HCT116 (cell line): ENCODE measurements at regions not wholly inside any gene's neighbourhood (a gene's known extent, or its start where the extent isn't known, plus 50 kb on each side); places are given as distances from the start of the nearest gene placed in this dataset.

Source experiments
- EZH2 ChIP-seq: fragments of 200-600 bp; sonication (generic); IDR thresholded peaks from 2 replicates; pipeline ENCODE4 v1.6.1; 2017; ENCODE audit warnings: antibody characterized with exemption, mixed run types
- MAX ChIP-seq: IDR thresholded peaks from 2 replicates; pipeline ENCODE4 v1.6.1; 2012
- POLR2A ChIP-seq: IDR thresholded peaks from 2 replicates; pipeline ENCODE4 v1.7.0; 2011; ENCODE audit warnings: borderline replicate concordance; ENCODE audit not compliant: insufficient read depth, insufficient read length; ENCODE audit errors: extremely low read depth
- SIN3A ChIP-seq: IDR thresholded peaks from 2 replicates; pipeline ENCODE4 v1.6.1; 2012; ENCODE audit warnings: low read depth
- TF ChIP-seq, protein P1 (sequence below): IDR thresholded peaks from 2 replicates; pipeline ENCODE4 v1.6.1; 2011; ENCODE audit warnings: mild to moderate bottlenecking, low read length, moderate library complexity; ENCODE audit not compliant: insufficient replicate concordance; ENCODE audit errors: extremely low read depth
- TF ChIP-seq, protein P2 (sequence below), 3 experiments: fragments of 200-600 bp in 1 of 3; sonication (generic) in 1 of 3; IDR thresholded peaks in 2 of 3; conservative IDR thresholded peaks in 1 of 3; 2 replicates each; pipeline ENCODE4 v1.5.1; 2012 to 2017; ENCODE audit warnings: low read depth in 2 of 3, low read length in 2 of 3, antibody characterized with exemption in 1 of 3, borderline replicate concordance in 1 of 3, control low read depth in 1 of 3, mild to moderate bottlenecking in 1 of 3, mixed read lengths in 1 of 3, mixed run types in 1 of 3, moderate library complexity in 1 of 3; ENCODE audit not compliant: insufficient read depth in 1 of 3

GRCh38 chr15:95210436-95210981 is 979.1 kb downstream of the MCTP2 start:
- TF ChIP-seq POLR2A (no peak), MAX (no peak), EZH2 (no peak), SIN3A (no peak)
- TF ChIP-seq, protein P1, sequence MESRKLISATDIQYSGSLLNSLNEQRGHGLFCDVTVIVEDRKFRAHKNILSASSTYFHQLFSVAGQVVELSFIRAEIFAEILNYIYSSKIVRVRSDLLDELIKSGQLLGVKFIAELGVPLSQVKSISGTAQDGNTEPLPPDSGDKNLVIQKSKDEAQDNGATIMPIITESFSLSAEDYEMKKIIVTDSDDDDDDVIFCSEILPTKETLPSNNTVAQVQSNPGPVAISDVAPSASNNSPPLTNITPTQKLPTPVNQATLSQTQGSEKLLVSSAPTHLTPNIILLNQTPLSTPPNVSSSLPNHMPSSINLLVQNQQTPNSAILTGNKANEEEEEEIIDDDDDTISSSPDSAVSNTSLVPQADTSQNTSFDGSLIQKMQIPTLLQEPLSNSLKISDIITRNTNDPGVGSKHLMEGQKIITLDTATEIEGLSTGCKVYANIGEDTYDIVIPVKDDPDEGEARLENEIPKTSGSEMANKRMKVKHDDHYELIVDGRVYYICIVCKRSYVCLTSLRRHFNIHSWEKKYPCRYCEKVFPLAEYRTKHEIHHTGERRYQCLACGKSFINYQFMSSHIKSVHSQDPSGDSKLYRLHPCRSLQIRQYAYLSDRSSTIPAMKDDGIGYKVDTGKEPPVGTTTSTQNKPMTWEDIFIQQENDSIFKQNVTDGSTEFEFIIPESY, result no peak
- TF ChIP-seq, protein P2, sequence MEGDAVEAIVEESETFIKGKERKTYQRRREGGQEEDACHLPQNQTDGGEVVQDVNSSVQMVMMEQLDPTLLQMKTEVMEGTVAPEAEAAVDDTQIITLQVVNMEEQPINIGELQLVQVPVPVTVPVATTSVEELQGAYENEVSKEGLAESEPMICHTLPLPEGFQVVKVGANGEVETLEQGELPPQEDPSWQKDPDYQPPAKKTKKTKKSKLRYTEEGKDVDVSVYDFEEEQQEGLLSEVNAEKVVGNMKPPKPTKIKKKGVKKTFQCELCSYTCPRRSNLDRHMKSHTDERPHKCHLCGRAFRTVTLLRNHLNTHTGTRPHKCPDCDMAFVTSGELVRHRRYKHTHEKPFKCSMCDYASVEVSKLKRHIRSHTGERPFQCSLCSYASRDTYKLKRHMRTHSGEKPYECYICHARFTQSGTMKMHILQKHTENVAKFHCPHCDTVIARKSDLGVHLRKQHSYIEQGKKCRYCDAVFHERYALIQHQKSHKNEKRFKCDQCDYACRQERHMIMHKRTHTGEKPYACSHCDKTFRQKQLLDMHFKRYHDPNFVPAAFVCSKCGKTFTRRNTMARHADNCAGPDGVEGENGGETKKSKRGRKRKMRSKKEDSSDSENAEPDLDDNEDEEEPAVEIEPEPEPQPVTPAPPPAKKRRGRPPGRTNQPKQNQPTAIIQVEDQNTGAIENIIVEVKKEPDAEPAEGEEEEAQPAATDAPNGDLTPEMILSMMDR (IDR thresholded peaks at IDR 0.05 in 2 of 3, conservative IDR thresholded peaks at IDR 0.05 in 1 of 3; ENCODE audit: borderline replicate concordance in 1 of 3, insufficient read depth in 1 of 3, low read depth in 2 of 3, low read length in 2 of 3), result no peak
